NB4 (cell line): ENCODE measurements at regions not wholly inside any gene's neighbourhood (a gene's known extent, or its start where the extent isn't known, plus 50 kb on each side); places are given as distances from the start of the nearest gene placed in this dataset.

Experiments
- POLR2A ChIP-seq: IDR thresholded peaks from 2 replicates; pipeline ENCODE4 v1.6.1; 2011; ENCODE audit warnings: mild to moderate bottlenecking; ENCODE audit not compliant: insufficient read length; ENCODE audit errors: extremely low read depth
- TF ChIP-seq, protein P1 (sequence below): IDR thresholded peaks from one replicate; pipeline ENCODE4 v1.5.1; 2012; ENCODE audit warnings: low read depth, low read length
- TF ChIP-seq, protein P2 (sequence below): IDR thresholded peaks from 2 replicates; pipeline ENCODE4 v1.6.1; 2011; ENCODE audit warnings: low read depth, low read length

DNA sequence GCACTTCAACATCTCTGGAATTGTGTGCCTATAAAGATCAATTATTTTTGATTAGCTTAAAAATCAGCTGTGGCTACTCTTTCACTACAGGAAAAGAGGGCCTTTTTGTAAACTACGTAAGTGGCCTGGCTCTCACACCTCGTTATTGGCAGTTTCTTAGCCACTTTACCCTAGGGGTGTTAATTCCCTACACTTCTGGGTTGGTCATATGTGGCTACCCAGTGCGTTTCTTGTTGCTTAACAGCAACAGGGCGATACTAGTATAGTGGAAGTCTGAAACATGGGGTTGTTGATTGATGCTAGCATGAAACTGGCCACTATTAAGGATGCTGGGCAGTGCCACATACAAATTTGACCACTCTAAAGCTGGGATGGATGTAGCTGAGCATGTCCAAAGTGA, 174.7 kb upstream of the CDH12 start:
- TF ChIP-seq, protein P1, sequence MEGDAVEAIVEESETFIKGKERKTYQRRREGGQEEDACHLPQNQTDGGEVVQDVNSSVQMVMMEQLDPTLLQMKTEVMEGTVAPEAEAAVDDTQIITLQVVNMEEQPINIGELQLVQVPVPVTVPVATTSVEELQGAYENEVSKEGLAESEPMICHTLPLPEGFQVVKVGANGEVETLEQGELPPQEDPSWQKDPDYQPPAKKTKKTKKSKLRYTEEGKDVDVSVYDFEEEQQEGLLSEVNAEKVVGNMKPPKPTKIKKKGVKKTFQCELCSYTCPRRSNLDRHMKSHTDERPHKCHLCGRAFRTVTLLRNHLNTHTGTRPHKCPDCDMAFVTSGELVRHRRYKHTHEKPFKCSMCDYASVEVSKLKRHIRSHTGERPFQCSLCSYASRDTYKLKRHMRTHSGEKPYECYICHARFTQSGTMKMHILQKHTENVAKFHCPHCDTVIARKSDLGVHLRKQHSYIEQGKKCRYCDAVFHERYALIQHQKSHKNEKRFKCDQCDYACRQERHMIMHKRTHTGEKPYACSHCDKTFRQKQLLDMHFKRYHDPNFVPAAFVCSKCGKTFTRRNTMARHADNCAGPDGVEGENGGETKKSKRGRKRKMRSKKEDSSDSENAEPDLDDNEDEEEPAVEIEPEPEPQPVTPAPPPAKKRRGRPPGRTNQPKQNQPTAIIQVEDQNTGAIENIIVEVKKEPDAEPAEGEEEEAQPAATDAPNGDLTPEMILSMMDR, result no peak
- TF ChIP-seq, protein P2, sequence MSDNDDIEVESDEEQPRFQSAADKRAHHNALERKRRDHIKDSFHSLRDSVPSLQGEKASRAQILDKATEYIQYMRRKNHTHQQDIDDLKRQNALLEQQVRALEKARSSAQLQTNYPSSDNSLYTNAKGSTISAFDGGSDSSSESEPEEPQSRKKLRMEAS, result no peak
- no peak for TF ChIP-seq POLR2A
